GM18520 (cell line): ENCODE measurements at regions not wholly inside any gene's neighbourhood (a gene's known extent, or its start where the extent isn't known, plus 50 kb on each side); places are given as distances from the start of the nearest gene placed in this dataset.
"Not testable (repeated sequence)": the region's sequence is repeated elsewhere in the genome, so short reads cannot be mapped to it uniquely, and the experiment has no call there.

Experiments
- ATAC-seq: cut with Tn5 transposase; IDR thresholded peaks from one replicate; pipeline ENCODE4 v1.9.1; 2021; ENCODE audit not compliant: unreplicated experiment

- ATAC-seq: no peak
Measured at GRCh38 chr1:87976316-87976715, 647.6 kb downstream of the LMO4 start.

- no peak for ATAC-seq
Measured at GRCh38 chr1:87977145-87977544, 648.5 kb downstream of the LMO4 start.

- ATAC-seq: no peak
Measured at GRCh38 chr1:87979079-87979478, 650.4 kb downstream of the LMO4 start.

GRCh38 chr1:87980494-87980893 lies 651.8 kb downstream of the LMO4 start:
- no peak for ATAC-seq

GRCh38 chr1:87981386-87981785 lies 652.7 kb downstream of the LMO4 start:
- no peak for ATAC-seq

GRCh38 chr1:87981810-87982209 lies 653.1 kb downstream of the LMO4 start:
- no peak for ATAC-seq

- ATAC-seq: no peak
Measured at GRCh38 chr1:87983841-87984240, 655.2 kb downstream of the LMO4 start.

- no peak for ATAC-seq
Measured at GRCh38 chr1:87985071-87985470, 656.4 kb downstream of the LMO4 start.

GRCh38 chr1:87986130-87986866 lies 657.6 kb downstream of the LMO4 start:
- ATAC-seq: no peak

GRCh38 chr1:87989346-87989745 lies 660.7 kb downstream of the LMO4 start:
- no peak for ATAC-seq

- not testable (repeated sequence) for ATAC-seq
Measured at GRCh38 chr1:87992536-87992935, 663.9 kb downstream of the LMO4 start.

GRCh38 chr1:87993051-87993450 lies 664.4 kb downstream of the LMO4 start:
- no peak for ATAC-seq

- ATAC-seq: no peak
Measured at GRCh38 chr1:87999852-88000251, 671.2 kb downstream of the LMO4 start.

GRCh38 chr1:88001460-88001859 lies 672.8 kb downstream of the LMO4 start:
- no peak for ATAC-seq

GRCh38 chr1:88003255-88003654 lies 674.6 kb downstream of the LMO4 start:
- no peak for ATAC-seq

GRCh38 chr1:88009916-88010315 lies 674.2 kb upstream of the PKN2 start:
- no peak for ATAC-seq

- ATAC-seq: no peak
Measured at GRCh38 chr1:88013485-88013884, 670.6 kb upstream of the PKN2 start.

GRCh38 chr1:88014131-88014530 lies 669.9 kb upstream of the PKN2 start:
- ATAC-seq: no peak

GRCh38 chr1:88016947-88017346 lies 667.1 kb upstream of the PKN2 start:
- no peak for ATAC-seq

GRCh38 chr1:88021529-88021928 lies 662.5 kb upstream of the PKN2 start:
- no peak for ATAC-seq

- ATAC-seq: no peak
Measured at GRCh38 chr1:88022516-88022915, 661.6 kb upstream of the PKN2 start.

- no peak for ATAC-seq
Measured at GRCh38 chr1:88029142-88029541, 654.9 kb upstream of the PKN2 start.

- no peak for ATAC-seq
Measured at GRCh38 chr1:88029899-88030298, 654.2 kb upstream of the PKN2 start.
